Gastroesophageal sphincter (tissue), 4 donors: ENCODE measurements at regions not wholly inside any gene's neighbourhood (a gene's known extent, or its start where the extent isn't known, plus 50 kb on each side); places are given as distances from the start of the nearest gene placed in this dataset.

Experiments used
- ATAC-seq: fragments of 150-250 bp; one replicate; pipeline ENCODE4 v1.9.1; 2016; ENCODE audit warnings: mild to moderate bottlenecking, moderate library complexity
- H3K27ac ChIP-seq, 4 donors: fragments of 200-600 bp; sonication (generic) in 3 of 4; 1 replicate in 3 of 4; 2 replicates in 1 of 4; pipeline ENCODE4 v1.5.1; 2016 to 2019
- H3K27me3 ChIP-seq: fragments of 200-600 bp; sonication (generic); one replicate; pipeline ENCODE4 v1.5.1; 2019
- H3K36me3 ChIP-seq, 2 donors: fragments of 200-600 bp; sonication (generic); one replicate each; pipeline ENCODE4 v1.5.1; 2019; ENCODE audit warnings: control low read depth in 1 of 2
- H3K4me1 ChIP-seq, 3 donors: fragments of 200-600 bp; sonication (generic); 1 replicate in 2 of 3; 2 replicates in 1 of 3; pipeline ENCODE4 v1.5.1; 2016 to 2019; ENCODE audit warnings: control low read depth in 2 of 3
- H3K4me3 ChIP-seq, 2 donors: fragments of 200-600 bp; sonication (generic); one replicate each; pipeline ENCODE4 v1.5.1; 2019; ENCODE audit warnings: mild to moderate bottlenecking in 1 of 2, moderate library complexity in 1 of 2
- H3K9me3 ChIP-seq, 3 donors: fragments of 200-600 bp; sonication (generic); one replicate each; pipeline ENCODE4 v1.5.1; 2017 to 2019; ENCODE audit warnings: control low read depth in 2 of 3
- EP300 ChIP-seq: sonication (generic); formaldehyde crosslinking; IDR thresholded peaks from one replicate; pipeline ENCODE4 v1.6.1; 2017; ENCODE audit warnings: antibody characterized with exemption, mild to moderate bottlenecking
- POLR2A ChIP-seq, 2 donors: fragments of 450-650 bp; IDR thresholded peaks; one replicate each; pipeline ENCODE4 v1.6.1; 2017; ENCODE audit warnings: antibody characterized with exemption in 2 of 2, mild to moderate bottlenecking in 2 of 2, moderate library complexity in 1 of 2
- POLR2AphosphoS5 ChIP-seq: sonication (generic); formaldehyde crosslinking; IDR thresholded peaks from one replicate; pipeline ENCODE4 v1.6.1; 2017; ENCODE audit warnings: antibody characterized with exemption
- WGBS, 2 donors: methylation state at CpG; one replicate each; pipeline ENCODE4 v1.1.5; 2018; ENCODE audit warnings: low coverage in 1 of 2; 5-methylcytosine and 5-hydroxymethylcytosine counted together
- TF ChIP-seq, protein P1 (sequence below), 4 experiments: fragments of 200-600 bp in 2 of 4; fragments of 450-650 bp in 2 of 4; sonication (generic) in 1 of 4; IDR thresholded peaks; one replicate each; pipeline ENCODE4 v1.5.1; 2017 to 2019; ENCODE audit warnings: antibody characterized with exemption in 4 of 4, mild to moderate bottlenecking in 2 of 4, moderate library complexity in 2 of 4

DNA sequence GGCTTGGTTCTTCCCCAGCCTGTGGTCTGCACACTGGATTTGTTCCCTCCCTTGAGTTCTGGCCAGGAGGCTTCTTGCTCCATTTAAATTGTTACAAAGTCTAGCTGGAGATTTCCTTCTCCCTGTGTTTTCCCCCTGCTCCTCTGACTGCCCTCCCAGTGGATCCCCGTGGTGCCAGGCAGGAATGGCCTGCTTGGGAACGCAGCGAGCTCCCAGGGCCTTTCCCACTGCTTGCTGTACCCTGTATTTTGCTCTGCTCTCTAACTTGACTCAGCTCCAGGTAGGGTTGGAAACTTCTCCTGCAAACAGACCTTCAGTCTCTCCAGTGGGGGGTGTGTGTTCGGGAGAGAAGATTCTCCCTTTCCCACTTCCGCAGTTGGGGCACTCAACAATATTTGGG lies 349.2 kb upstream of the FBXO33 start:
- 66 to 79% methylated on average over 3 to 5 of the region's 5 CpGs for WGBS, 2 donors

DNA sequence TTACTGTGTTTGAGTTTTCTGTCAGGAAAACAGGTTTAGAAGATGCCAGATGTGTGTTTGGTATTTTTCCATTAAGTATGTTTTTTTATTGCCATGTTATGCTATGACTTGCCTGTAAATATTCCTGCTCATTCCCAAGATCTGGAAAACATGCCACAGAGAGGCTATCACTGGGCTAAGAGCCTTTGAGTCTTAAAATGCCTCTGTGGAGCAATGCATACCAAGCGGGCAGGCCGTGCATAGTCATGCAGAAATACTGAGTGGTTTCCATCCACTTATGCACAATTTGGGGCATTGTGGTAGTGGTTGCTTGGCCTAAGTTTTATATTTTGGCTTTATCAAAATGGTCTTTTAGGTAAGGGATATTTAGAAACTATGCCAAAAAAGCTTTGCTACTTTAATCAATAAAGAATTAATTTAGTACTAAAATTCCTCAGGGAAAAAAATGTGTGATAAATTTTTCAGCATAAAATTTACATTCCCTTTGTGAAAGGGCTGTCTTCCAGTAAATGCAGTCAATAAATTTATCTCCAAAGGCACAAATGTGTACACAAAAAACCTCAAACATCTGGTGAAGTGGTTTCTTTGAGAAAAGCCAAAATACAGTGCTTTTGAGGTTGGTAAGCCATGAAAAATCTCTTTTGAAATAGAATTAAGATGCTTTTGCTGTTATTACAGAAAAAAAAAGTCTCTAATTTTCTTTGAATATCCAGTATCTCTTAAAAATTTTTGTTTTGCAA lies 341.3 kb upstream of the FBXO33 start:
- no peaks in the 10 kb centered on the region for H3K36me3 ChIP-seq
- TF ChIP-seq, protein P1, sequence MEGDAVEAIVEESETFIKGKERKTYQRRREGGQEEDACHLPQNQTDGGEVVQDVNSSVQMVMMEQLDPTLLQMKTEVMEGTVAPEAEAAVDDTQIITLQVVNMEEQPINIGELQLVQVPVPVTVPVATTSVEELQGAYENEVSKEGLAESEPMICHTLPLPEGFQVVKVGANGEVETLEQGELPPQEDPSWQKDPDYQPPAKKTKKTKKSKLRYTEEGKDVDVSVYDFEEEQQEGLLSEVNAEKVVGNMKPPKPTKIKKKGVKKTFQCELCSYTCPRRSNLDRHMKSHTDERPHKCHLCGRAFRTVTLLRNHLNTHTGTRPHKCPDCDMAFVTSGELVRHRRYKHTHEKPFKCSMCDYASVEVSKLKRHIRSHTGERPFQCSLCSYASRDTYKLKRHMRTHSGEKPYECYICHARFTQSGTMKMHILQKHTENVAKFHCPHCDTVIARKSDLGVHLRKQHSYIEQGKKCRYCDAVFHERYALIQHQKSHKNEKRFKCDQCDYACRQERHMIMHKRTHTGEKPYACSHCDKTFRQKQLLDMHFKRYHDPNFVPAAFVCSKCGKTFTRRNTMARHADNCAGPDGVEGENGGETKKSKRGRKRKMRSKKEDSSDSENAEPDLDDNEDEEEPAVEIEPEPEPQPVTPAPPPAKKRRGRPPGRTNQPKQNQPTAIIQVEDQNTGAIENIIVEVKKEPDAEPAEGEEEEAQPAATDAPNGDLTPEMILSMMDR (IDR thresholded peaks at IDR 0.05), result no peak
- TF ChIP-seq EP300 (no peak), POLR2A (IDR thresholded peaks at IDR 0.05) (no peak), POLR2AphosphoS5 (no peak)
- no peak for ATAC-seq
- H3K4me1 ChIP-seq, result no peaks in the 10 kb centered on the region
- WGBS, 2 donors, result 67 to 100% methylated on average over 2 of the region's 2 CpGs
- no peak overlapping the region for H3K27ac ChIP-seq
- no peaks in the 10 kb centered on the region for H3K27me3 ChIP-seq
- no peak overlapping the region for H3K4me3 ChIP-seq
- H3K9me3 ChIP-seq, result peaks cover 0 to 13% (median 0%) of the 10 kb centered on the region in 3 donors

More for the DNA sequence above, 349.2 kb upstream of the FBXO33 start:
- Histone ChIP-seq H3K27ac (no peak overlapping the region), H3K9me3 (peaks cover 0 to 12% (median 0%) of the 10 kb centered on the region in 3 donors), H3K4me3 (no peak overlapping the region), H3K36me3 (no peaks in the 10 kb centered on the region), H3K27me3 (no peaks in the 10 kb centered on the region), H3K4me1 (no peaks in the 10 kb centered on the region)
- TF ChIP-seq POLR2A (IDR thresholded peaks at IDR 0.05) (no peak), POLR2AphosphoS5 (no peak), EP300 (no peak)
- TF ChIP-seq, protein P1 (IDR thresholded peaks at IDR 0.05), result no peak
- ATAC-seq, result no peak

DNA sequence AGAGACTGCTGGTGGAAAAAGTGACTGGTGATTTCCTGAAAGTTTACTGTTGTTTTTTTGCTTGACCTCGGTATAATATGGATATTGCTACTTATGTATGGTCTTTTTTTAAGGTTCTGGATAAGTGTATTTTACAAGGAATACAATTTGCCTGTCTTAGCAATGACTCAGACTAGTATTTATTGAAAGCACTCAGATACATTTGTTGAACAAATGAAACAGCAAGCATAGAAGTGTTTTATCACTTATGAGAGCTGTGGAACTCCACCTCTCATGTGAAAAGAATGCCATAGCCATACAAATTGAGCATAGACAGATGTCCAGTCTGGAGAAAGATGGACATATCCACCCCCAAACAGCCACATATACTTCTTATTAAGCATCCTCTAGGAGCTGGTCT lies 340.4 kb upstream of the FBXO33 start:
- ATAC-seq, result no peak
- H3K27ac ChIP-seq, result no peak overlapping the region
- H3K4me1 ChIP-seq, result no peaks in the 10 kb centered on the region
- no peak overlapping the region for H3K4me3 ChIP-seq
- no peaks in the 10 kb centered on the region for H3K27me3 ChIP-seq
- no peaks in the 10 kb centered on the region for H3K36me3 ChIP-seq
- peaks cover 0 to 10% (median 0%) of the 10 kb centered on the region in 3 donors for H3K9me3 ChIP-seq
- TF ChIP-seq EP300, result no peak
- TF ChIP-seq POLR2AphosphoS5, result no peak
- TF ChIP-seq POLR2A (IDR thresholded peaks at IDR 0.05), result no peak
- TF ChIP-seq, protein P1 (IDR thresholded peaks at IDR 0.05), result no peak
- WGBS, 2 donors, result 33 to 63% methylated on average over 1 of the region's 1 CpG

DNA sequence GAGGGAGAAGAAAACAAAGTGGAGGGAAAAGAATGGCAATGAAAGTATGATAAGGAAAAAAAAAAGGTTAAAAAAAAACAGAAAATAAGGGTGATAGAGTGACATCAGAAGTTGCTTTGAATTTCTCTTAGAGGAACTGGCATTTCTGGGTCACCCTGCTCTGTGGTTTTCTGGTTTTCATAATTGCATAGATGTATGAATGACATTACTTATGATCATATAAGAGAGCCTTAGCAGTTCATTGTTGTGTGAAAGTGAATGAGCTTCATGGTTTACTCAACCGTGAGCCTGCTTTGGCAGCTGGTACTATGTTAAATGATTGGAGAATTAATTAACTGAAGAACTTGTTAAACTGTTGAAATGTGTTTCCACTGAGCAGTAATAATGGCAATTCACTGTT lies 336.4 kb upstream of the FBXO33 start:
- TF ChIP-seq POLR2A (IDR thresholded peaks at IDR 0.05) (no peak), POLR2AphosphoS5 (no peak), EP300 (no peak)
- TF ChIP-seq, protein P1 (IDR thresholded peaks at IDR 0.05), result no peak
- Histone ChIP-seq H3K4me1 (no peaks in the 10 kb centered on the region), H3K27me3 (no peaks in the 10 kb centered on the region), H3K4me3 (no peak overlapping the region), H3K9me3 (no peaks in the 10 kb centered on the region), H3K36me3 (no peaks in the 10 kb centered on the region), H3K27ac (no peak overlapping the region)
- WGBS, 2 donors, result 44 to 56% methylated on average over 1 of the region's 1 CpG
- no peak for ATAC-seq

DNA sequence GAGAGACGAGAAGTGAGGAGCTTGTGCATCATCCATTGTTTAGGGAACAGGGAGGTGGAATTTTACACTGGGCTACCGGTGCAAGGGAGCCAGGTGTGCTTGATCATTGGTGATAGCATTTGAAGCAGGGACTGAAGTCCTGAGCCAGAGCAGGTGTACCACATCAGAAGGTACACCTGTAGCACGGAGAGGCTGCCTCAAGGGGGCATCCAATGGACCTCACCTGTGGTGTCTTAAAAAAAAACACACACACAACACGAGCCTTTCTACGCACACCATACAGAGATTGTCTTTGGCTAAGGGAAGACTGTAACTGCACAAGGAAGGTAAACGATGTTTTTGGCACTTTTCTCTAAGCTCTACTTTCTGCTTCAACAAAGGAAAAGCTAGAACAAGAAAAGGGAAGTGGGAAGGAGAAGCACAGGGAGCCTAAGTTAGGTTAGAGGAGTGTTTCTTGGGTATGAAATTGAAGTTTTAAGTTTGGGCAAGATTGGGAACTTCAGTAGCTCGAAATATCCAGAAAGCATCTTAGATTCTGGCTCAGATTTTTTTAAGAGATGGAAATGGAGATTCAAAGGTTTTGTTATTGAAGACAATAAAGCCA lies 334.3 kb upstream of the FBXO33 start:
- Histone ChIP-seq H3K9me3 (no peaks in the 10 kb centered on the region), H3K4me1 (no peaks in the 10 kb centered on the region), H3K4me3 (no peak overlapping the region), H3K27ac (no peak overlapping the region), H3K27me3 (no peaks in the 10 kb centered on the region), H3K36me3 (no peaks in the 10 kb centered on the region)
- 56 to 67% methylated on average over 7 of the region's 7 CpGs for WGBS, 2 donors
- TF ChIP-seq, protein P1 (IDR thresholded peaks at IDR 0.05), result no peak
- no peak for TF ChIP-seq EP300
- TF ChIP-seq POLR2AphosphoS5, result no peak
- no peak for TF ChIP-seq POLR2A (IDR thresholded peaks at IDR 0.05)
- ATAC-seq, result no peak
